ENCODE measurements at regions not wholly inside any gene's neighbourhood (a gene's known extent, or its start where the extent isn't known, plus 50 kb on each side); places are given as distances from the start of the nearest gene placed in this dataset.

GRCh38 chr20:50242548-50242862 is 51.9 kb downstream of the CEBPB start:
- no peak overlapping the region for H4K12ac ChIP-seq (ENCODE audit: low read depth, low read length)
- no peaks in the 10 kb centered on the region for H3K27me3 ChIP-seq (ENCODE audit: insufficient read depth, low read length)
- H3K79me1 ChIP-seq (ENCODE audit: low read length) = peaks cover 30% of the 10 kb centered on the region
- H3K4me3 ChIP-seq (ENCODE audit: low read depth, low read length) = no peak overlapping the region
- H3K4me1 ChIP-seq (ENCODE audit: control insufficient read depth in 1 of 2, insufficient read depth in 2 of 2, low read length in 2 of 2) = peaks cover 21 to 28% of the 10 kb centered on the region in 2 experiments
- no peak overlapping the region for H3K14ac ChIP-seq (ENCODE audit: low read length)
- WGBS (ENCODE audit: extremely low coverage, insufficient coverage, insufficient read length) = no CpG with 5 or more reads among the region's 6 CpGs
- peaks cover 8% of the 10 kb centered on the region for H3K79me2 ChIP-seq (ENCODE audit: control insufficient read depth, insufficient read depth, low read length, poor library complexity)
- no peak overlapping the region for H3K4ac ChIP-seq (ENCODE audit: low read depth, low read length)
- no peak overlapping the region for H3K23ac ChIP-seq (ENCODE audit: low read length)
- H2BK5ac ChIP-seq (ENCODE audit: low read depth, low read length, poor library complexity) = no peak overlapping the region
- peak overlapping the region; percentile 30 for H4K91ac ChIP-seq (ENCODE audit: low read depth, low read length)
- H2AK5ac ChIP-seq (ENCODE audit: low read length) = no peak overlapping the region
- no peak overlapping the region for H2AFZ ChIP-seq (ENCODE audit: insufficient read depth, low read length, poor library complexity)
- no peak for DNase-seq
- no peak overlapping the region for H3K4me2 ChIP-seq (ENCODE audit: low read length)
- H4K8ac ChIP-seq (ENCODE audit: low read depth, low read length) = no peak overlapping the region
- no peak overlapping the region for H3K18ac ChIP-seq (ENCODE audit: low read length)
- peak overlapping the region; percentile 24 for H2BK120ac ChIP-seq (ENCODE audit: insufficient read depth, low read length, poor library complexity)
- H3K9ac ChIP-seq (ENCODE audit: low read length) = no peak overlapping the region
- no peak overlapping the region for H3K27ac ChIP-seq (ENCODE audit: low read depth, low read length)
- H2BK12ac ChIP-seq (ENCODE audit: low read length) = peak overlapping the region; percentile 10
- H3K36me3 ChIP-seq (ENCODE audit: control insufficient read depth in 1 of 2, insufficient read depth in 2 of 2, low read length in 2 of 2) = no peaks in the 10 kb centered on the region
- no peaks in the 10 kb centered on the region for H3K9me3 ChIP-seq (ENCODE audit: insufficient read depth, low read depth, low read length)

GRCh38 chr20:50242863-50243609 is 52.4 kb downstream of the CEBPB start:
- WGBS (ENCODE audit: extremely low coverage, insufficient coverage, insufficient read length) = no CpG with 5 or more reads among the region's 27 CpGs
- Histone ChIP-seq H3K79me1 (ENCODE audit: low read length) (peaks cover 31% of the 10 kb centered on the region), H2BK120ac (ENCODE audit: insufficient read depth, low read length, poor library complexity) (no peak overlapping the region), H3K23ac (ENCODE audit: low read length) (no peak overlapping the region), H3K9ac (ENCODE audit: low read length) (no peak overlapping the region), H2AK5ac (ENCODE audit: low read length) (peak overlapping the region; percentile 50), H3K4me3 (ENCODE audit: low read depth, low read length) (no peak overlapping the region), H3K9me3 (ENCODE audit: insufficient read depth, low read depth, low read length) (no peaks in the 10 kb centered on the region), H3K4me1 (ENCODE audit: control insufficient read depth in 1 of 2, insufficient read depth in 2 of 2, low read length in 2 of 2) (peaks cover 24 to 30% of the 10 kb centered on the region in 2 experiments), H3K27ac (ENCODE audit: low read depth, low read length) (no peak overlapping the region), H3K27me3 (ENCODE audit: insufficient read depth, low read length) (no peaks in the 10 kb centered on the region), H2BK12ac (ENCODE audit: low read length) (peak overlapping the region; percentile 33), H4K91ac (ENCODE audit: low read depth, low read length) (peak overlapping the region; percentile 10), H2AFZ (ENCODE audit: insufficient read depth, low read length, poor library complexity) (no peak overlapping the region), H3K18ac (ENCODE audit: low read length) (peak overlapping the region; percentile 38), H2BK5ac (ENCODE audit: low read depth, low read length, poor library complexity) (no peak overlapping the region), H3K14ac (ENCODE audit: low read length) (peak overlapping the region; percentile 37), H3K4ac (ENCODE audit: low read depth, low read length) (no peak overlapping the region), H3K4me2 (ENCODE audit: low read length) (no peak overlapping the region), H3K79me2 (ENCODE audit: control insufficient read depth, insufficient read depth, low read length, poor library complexity) (peaks cover 11% of the 10 kb centered on the region), H3K36me3 (ENCODE audit: control insufficient read depth in 1 of 2, insufficient read depth in 2 of 2, low read length in 2 of 2) (no peaks in the 10 kb centered on the region), H4K12ac (ENCODE audit: low read depth, low read length) (no peak overlapping the region), H4K8ac (ENCODE audit: low read depth, low read length) (no peak overlapping the region)
- DNase-seq = peak in 1 of 2 donors; percentile 22

- WGBS (ENCODE audit: extremely low coverage, insufficient coverage, insufficient read length) = no CpG with 5 or more reads among the region's 15 CpGs
- Histone ChIP-seq H2BK120ac (ENCODE audit: insufficient read depth, low read length, poor library complexity) (no peak overlapping the region), H3K9me3 (ENCODE audit: insufficient read depth, low read depth, low read length) (no peaks in the 10 kb centered on the region), H2AFZ (ENCODE audit: insufficient read depth, low read length, poor library complexity) (no peak overlapping the region), H2BK12ac (ENCODE audit: low read length) (peak overlapping the region; percentile 4), H4K91ac (ENCODE audit: low read depth, low read length) (peak overlapping the region; percentile 60), H3K18ac (ENCODE audit: low read length) (no peak overlapping the region), H3K14ac (ENCODE audit: low read length) (peak overlapping the region; percentile 3), H4K8ac (ENCODE audit: low read depth, low read length) (no peak overlapping the region), H3K36me3 (ENCODE audit: control insufficient read depth in 1 of 2, insufficient read depth in 2 of 2, low read length in 2 of 2) (no peaks in the 10 kb centered on the region), H2BK5ac (ENCODE audit: low read depth, low read length, poor library complexity) (no peak overlapping the region), H4K12ac (ENCODE audit: low read depth, low read length) (no peak overlapping the region), H3K27me3 (ENCODE audit: insufficient read depth, low read length) (no peaks in the 10 kb centered on the region), H3K4me3 (ENCODE audit: low read depth, low read length) (no peak overlapping the region), H3K79me2 (ENCODE audit: control insufficient read depth, insufficient read depth, low read length, poor library complexity) (peaks cover 11% of the 10 kb centered on the region), H2AK5ac (ENCODE audit: low read length) (peak overlapping the region; percentile 1), H3K27ac (ENCODE audit: low read depth, low read length) (no peak overlapping the region), H3K79me1 (ENCODE audit: low read length) (peaks cover 35% of the 10 kb centered on the region), H3K9ac (ENCODE audit: low read length) (no peak overlapping the region), H3K4me2 (ENCODE audit: low read length) (no peak overlapping the region), H3K4me1 (ENCODE audit: control insufficient read depth in 1 of 2, insufficient read depth in 2 of 2, low read length in 2 of 2) (peaks cover 27 to 34% of the 10 kb centered on the region in 2 experiments), H3K4ac (ENCODE audit: low read depth, low read length) (no peak overlapping the region), H3K23ac (ENCODE audit: low read length) (no peak overlapping the region)
- no peak for DNase-seq
These were observed 53.2 kb downstream of the CEBPB start for GRCh38 chr20:50243610-50244351.

DNA sequence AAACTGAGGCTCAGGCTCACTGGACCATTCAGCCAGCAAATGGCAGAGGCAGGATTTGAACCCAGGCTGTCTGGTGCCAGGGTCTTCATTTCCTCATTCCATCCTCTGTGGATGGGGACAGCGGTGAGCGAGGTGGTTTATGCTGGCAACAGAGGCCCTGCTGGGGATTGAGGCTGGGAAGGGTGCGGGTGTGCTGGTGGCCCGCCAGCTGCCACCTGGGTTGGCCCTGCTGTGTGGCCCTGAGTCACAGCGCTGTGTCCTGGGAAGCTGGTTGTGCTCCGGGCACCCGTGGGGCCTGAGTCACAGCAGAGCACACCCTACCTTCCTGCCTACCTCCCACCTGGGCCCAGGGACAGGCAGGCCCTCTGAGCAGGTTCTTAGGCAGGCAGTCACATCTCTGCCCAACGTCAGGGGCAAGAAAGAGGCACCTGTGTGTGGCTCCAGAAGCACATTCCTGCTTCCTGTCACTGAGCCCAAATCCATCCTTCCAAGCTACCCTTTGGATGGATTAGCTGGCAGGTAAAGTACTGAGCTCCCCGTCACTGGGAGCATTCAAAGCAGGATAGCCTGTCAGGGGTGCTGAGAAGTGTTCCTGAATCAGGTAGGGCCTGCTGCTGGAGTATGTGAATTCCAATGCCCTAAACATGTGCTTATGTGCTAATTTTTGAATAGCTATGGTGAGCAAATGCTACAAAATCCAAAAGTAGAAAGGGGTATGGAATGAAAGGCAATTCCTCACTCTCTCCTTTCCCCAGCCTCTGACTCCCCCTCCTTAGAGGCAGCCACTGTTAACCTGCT is 53.9 kb downstream of the CEBPB start:
- H3K4me1 ChIP-seq (ENCODE audit: control insufficient read depth in 1 of 2, insufficient read depth in 2 of 2, low read length in 2 of 2) = peaks cover 27 to 34% of the 10 kb centered on the region in 2 experiments
- H3K18ac ChIP-seq (ENCODE audit: low read length) = no peak overlapping the region
- peak overlapping the region; percentile 61 for H2AK5ac ChIP-seq (ENCODE audit: low read length)
- H3K23ac ChIP-seq (ENCODE audit: low read length) = no peak overlapping the region
- no peak overlapping the region for H4K8ac ChIP-seq (ENCODE audit: low read depth, low read length)
- peak overlapping the region; percentile 60 for H4K91ac ChIP-seq (ENCODE audit: low read depth, low read length)
- no peaks in the 10 kb centered on the region for H3K36me3 ChIP-seq (ENCODE audit: control insufficient read depth in 1 of 2, insufficient read depth in 2 of 2, low read length in 2 of 2)
- H3K9ac ChIP-seq (ENCODE audit: low read length) = no peak overlapping the region
- H3K27me3 ChIP-seq (ENCODE audit: insufficient read depth, low read length) = no peaks in the 10 kb centered on the region
- peak overlapping the region; percentile 4 for H2BK12ac ChIP-seq (ENCODE audit: low read length)
- no peak overlapping the region for H3K27ac ChIP-seq (ENCODE audit: low read depth, low read length)
- peaks cover 11% of the 10 kb centered on the region for H3K79me2 ChIP-seq (ENCODE audit: control insufficient read depth, insufficient read depth, low read length, poor library complexity)
- no peak overlapping the region for H3K4me2 ChIP-seq (ENCODE audit: low read length)
- H4K12ac ChIP-seq (ENCODE audit: low read depth, low read length) = no peak overlapping the region
- WGBS (ENCODE audit: extremely low coverage, insufficient coverage, insufficient read length) = no CpG with 5 or more reads among the region's 9 CpGs
- peaks cover 37% of the 10 kb centered on the region for H3K79me1 ChIP-seq (ENCODE audit: low read length)
- no peak overlapping the region for H2BK5ac ChIP-seq (ENCODE audit: low read depth, low read length, poor library complexity)
- H2BK120ac ChIP-seq (ENCODE audit: insufficient read depth, low read length, poor library complexity) = peak overlapping the region; percentile 5
- DNase-seq = peak; percentile 96 to 98
- no peak overlapping the region for H3K4ac ChIP-seq (ENCODE audit: low read depth, low read length)
- H3K9me3 ChIP-seq (ENCODE audit: insufficient read depth, low read depth, low read length) = no peaks in the 10 kb centered on the region
- H3K14ac ChIP-seq (ENCODE audit: low read length) = peak overlapping the region; percentile 41
- H3K4me3 ChIP-seq (ENCODE audit: low read depth, low read length) = no peak overlapping the region
- no peak overlapping the region for H2AFZ ChIP-seq (ENCODE audit: insufficient read depth, low read length, poor library complexity)
